ENCODE measurements at regions not wholly inside any gene's neighbourhood (a gene's known extent, or its start where the extent isn't known, plus 50 kb on each side); places are given as distances from the start of the nearest gene placed in this dataset.

DNA sequence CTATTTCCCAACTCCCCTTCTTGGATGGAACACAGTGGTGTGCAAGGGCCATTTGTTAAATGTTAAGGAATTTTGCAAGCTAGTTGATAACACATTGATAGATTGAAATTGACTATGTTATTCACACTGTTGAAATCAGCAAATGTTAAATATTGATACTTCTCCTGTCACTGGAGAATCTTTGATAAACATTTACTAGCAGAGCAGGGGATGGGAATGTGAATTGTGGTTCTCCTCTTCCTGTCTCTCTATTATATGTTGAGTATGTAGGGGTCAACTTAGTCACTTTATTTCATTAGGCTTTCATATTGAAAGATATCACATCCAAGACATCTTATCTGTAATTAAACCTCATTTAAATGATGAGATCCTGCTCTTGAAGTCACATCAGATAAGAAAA, 533.9 kb downstream of the TLR4 start:
- Histone ChIP-seq H3K9ac (ENCODE audit: low read depth, low read length, poor library complexity, severe bottlenecking) (no peak overlapping the region), H3K4me3 (ENCODE audit: low read length, poor library complexity, severe bottlenecking) (no peak overlapping the region), H3K9me3 (ENCODE audit: insufficient read depth, low read depth, low read length) (no peaks in the 10 kb centered on the region), H3F3A (ENCODE audit: low read depth) (no peaks in the 10 kb centered on the region), H3K27me3 (ENCODE audit: insufficient read depth, low read length, poor library complexity, severe bottlenecking) (no peaks in the 10 kb centered on the region), H3K36me3 (ENCODE audit: insufficient read depth, low read length) (no peaks in the 10 kb centered on the region), H2AFZ (ENCODE audit: low read length) (no peak overlapping the region), H3K4me1 (ENCODE audit: insufficient read depth, low read length, poor library complexity, severe bottlenecking) (no peaks in the 10 kb centered on the region), H4K20me1 (ENCODE audit: insufficient read depth, low read length, poor library complexity, severe bottlenecking) (no peaks in the 10 kb centered on the region), H3K4me2 (ENCODE audit: low read depth, low read length, poor library complexity, severe bottlenecking) (no peak overlapping the region), H3K9me2 (replicated peaks; ENCODE audit: low read depth, low read length) (no peaks in the 10 kb centered on the region), H3K79me2 (ENCODE audit: insufficient read depth, low read length) (no peaks in the 10 kb centered on the region)
- TF ChIP-seq EZH2phosphoT487 (IDR thresholded peaks at IDR 0.05; ENCODE audit: borderline replicate concordance) (no peak), CTCF (conservative IDR thresholded peaks at IDR 0.05; ENCODE audit: low read length) (no peak)

- H3F3A ChIP-seq (ENCODE audit: low read depth): no peaks in the 10 kb centered on the region
- no peaks in the 10 kb centered on the region for H3K4me1 ChIP-seq (ENCODE audit: insufficient read depth, low read length, poor library complexity, severe bottlenecking)
- no peak overlapping the region for H3K4me2 ChIP-seq (ENCODE audit: low read depth, low read length, poor library complexity, severe bottlenecking)
- H3K4me3 ChIP-seq (ENCODE audit: low read length, poor library complexity, severe bottlenecking): no peak overlapping the region
- H3K9me2 ChIP-seq (replicated peaks; ENCODE audit: low read depth, low read length): no peaks in the 10 kb centered on the region
- no peaks in the 10 kb centered on the region for H3K36me3 ChIP-seq (ENCODE audit: insufficient read depth, low read length)
- no peak overlapping the region for H3K9ac ChIP-seq (ENCODE audit: low read depth, low read length, poor library complexity, severe bottlenecking)
- H2AFZ ChIP-seq (ENCODE audit: low read length): no peak overlapping the region
- no peaks in the 10 kb centered on the region for H4K20me1 ChIP-seq (ENCODE audit: insufficient read depth, low read length, poor library complexity, severe bottlenecking)
- TF ChIP-seq CTCF (conservative IDR thresholded peaks at IDR 0.05; ENCODE audit: low read length) (no peak), EZH2phosphoT487 (IDR thresholded peaks at IDR 0.05; ENCODE audit: borderline replicate concordance) (no peak)
- no peaks in the 10 kb centered on the region for H3K27me3 ChIP-seq (ENCODE audit: insufficient read depth, low read length, poor library complexity, severe bottlenecking)
- no peaks in the 10 kb centered on the region for H3K79me2 ChIP-seq (ENCODE audit: insufficient read depth, low read length)
- H3K9me3 ChIP-seq (ENCODE audit: insufficient read depth, low read depth, low read length): no peaks in the 10 kb centered on the region
Observed at GRCh38 chr9:118252027-118252426, 547.8 kb downstream of the TLR4 start.

DNA sequence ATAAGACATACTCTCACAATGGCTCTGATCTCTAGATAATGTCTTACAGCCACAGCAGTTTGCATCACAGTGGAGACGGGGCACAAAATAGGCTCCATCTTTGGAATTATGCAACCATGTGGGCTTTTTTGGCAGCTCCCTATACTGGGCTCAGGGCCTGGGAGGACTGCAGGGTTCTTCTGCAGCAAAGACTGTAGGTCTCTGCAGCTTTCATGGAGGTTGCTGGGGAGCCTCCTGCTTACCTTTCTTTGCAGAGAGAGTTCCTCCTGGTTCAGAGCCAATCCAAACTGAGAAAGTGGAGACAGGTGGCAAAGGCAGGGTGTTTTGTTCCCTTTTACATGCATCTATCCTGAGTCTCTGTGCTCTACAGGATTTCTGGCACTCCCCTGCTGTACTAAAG, 558.0 kb downstream of the TLR4 start:
- Histone ChIP-seq H3K9ac (ENCODE audit: low read depth, low read length, poor library complexity, severe bottlenecking) (no peak overlapping the region), H3F3A (ENCODE audit: low read depth) (no peaks in the 10 kb centered on the region), H3K9me2 (replicated peaks; ENCODE audit: low read depth, low read length) (no peaks in the 10 kb centered on the region), H2AFZ (ENCODE audit: low read length) (no peak overlapping the region), H3K9me3 (ENCODE audit: insufficient read depth, low read depth, low read length) (peaks cover 3% of the 10 kb centered on the region; the same call in 1 of the 2 replicates), H3K27me3 (ENCODE audit: insufficient read depth, low read length, poor library complexity, severe bottlenecking) (no peaks in the 10 kb centered on the region), H3K4me3 (ENCODE audit: low read length, poor library complexity, severe bottlenecking) (no peak overlapping the region), H3K4me1 (ENCODE audit: insufficient read depth, low read length, poor library complexity, severe bottlenecking) (no peaks in the 10 kb centered on the region), H3K4me2 (ENCODE audit: low read depth, low read length, poor library complexity, severe bottlenecking) (no peak overlapping the region), H3K36me3 (ENCODE audit: insufficient read depth, low read length) (no peaks in the 10 kb centered on the region), H4K20me1 (ENCODE audit: insufficient read depth, low read length, poor library complexity, severe bottlenecking) (no peaks in the 10 kb centered on the region), H3K79me2 (ENCODE audit: insufficient read depth, low read length) (no peaks in the 10 kb centered on the region)
- TF ChIP-seq EZH2phosphoT487 (IDR thresholded peaks at IDR 0.05; ENCODE audit: borderline replicate concordance): no peak
- no peak for TF ChIP-seq CTCF (conservative IDR thresholded peaks at IDR 0.05; ENCODE audit: low read length)
